ENCODE measurements at regions not wholly inside any gene's neighbourhood (a gene's known extent, or its start where the extent isn't known, plus 50 kb on each side); places are given as distances from the start of the nearest gene placed in this dataset.

DNA sequence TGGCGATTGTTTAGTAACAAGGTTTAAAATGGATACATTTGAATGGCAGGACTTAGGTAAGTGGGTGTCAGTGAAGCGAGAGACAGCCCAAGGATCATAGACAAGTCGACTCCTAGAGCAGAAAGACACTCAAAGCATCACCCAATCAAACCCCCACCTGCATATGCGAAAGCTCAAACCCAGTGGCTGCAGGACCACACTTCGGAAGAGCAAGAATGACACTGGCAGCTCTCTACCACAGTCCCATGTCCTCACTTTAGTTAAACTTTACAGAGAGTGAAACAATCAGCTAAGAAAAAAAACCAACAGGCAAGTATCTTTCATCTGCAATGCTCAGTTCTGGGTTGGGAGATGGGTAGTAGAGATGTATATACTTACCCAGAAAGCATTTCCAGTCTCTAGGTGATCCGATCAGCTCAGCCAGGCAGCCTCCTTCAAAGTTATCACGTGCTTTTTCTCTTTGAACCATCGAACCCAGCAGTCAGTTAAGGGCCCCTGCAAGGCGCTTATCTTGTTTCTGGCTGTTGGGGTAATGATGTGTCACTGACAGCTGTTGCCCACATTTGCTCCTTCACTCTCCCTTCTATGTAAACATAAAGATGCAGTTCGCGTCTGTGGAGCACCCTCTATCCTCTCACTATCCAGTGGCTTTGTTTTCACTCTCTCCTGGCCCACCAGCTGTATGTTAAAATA is 357.5 kb upstream of the ID2 start:
- Histone ChIP-seq H3K36me3 (ENCODE audit: control insufficient read depth in 1 of 2, insufficient read depth in 2 of 2, low read depth in 1 of 2, low read length in 2 of 2) (no peaks in the 10 kb centered on the region), H3K9me3 (ENCODE audit: control insufficient read depth, low read length) (no peaks in the 10 kb centered on the region), H3K4me2 (ENCODE audit: low read length, poor library complexity, severe bottlenecking) (no peak overlapping the region), H2AFZ (ENCODE audit: low read depth, low read length) (no peak overlapping the region), H3K27me3 (ENCODE audit: control insufficient read depth in 1 of 2, insufficient read depth in 1 of 2, low read length in 2 of 2) (peaks cover 0 to 4% of the 10 kb centered on the region in 2 experiments), H4K8ac (ENCODE audit: low read length) (no peak overlapping the region), H3K4ac (ENCODE audit: low read depth in 1 of 2, low read length in 2 of 2) (no peak overlapping the region), H3K4me1 (ENCODE audit: control insufficient read depth, insufficient read depth, low read depth, low read length) (no peaks in the 10 kb centered on the region), H2BK15ac (ENCODE audit: low read depth, poor library complexity, severe bottlenecking) (no peak overlapping the region), H3K18ac (ENCODE audit: low read depth in 1 of 2, low read length in 2 of 2) (peak overlapping the region in 1 of 2 experiments; percentile 5), H3K14ac (ENCODE audit: low read length in 2 of 2) (no peak overlapping the region), H2BK5ac (ENCODE audit: low read depth, low read length, poor library complexity, severe bottlenecking) (no peak overlapping the region), H3K4me3 (ENCODE audit: insufficient read depth in 1 of 2, low read depth in 1 of 2, low read length in 2 of 2) (no peak overlapping the region), H3K9ac (ENCODE audit: low read length) (no peak overlapping the region), H2BK12ac (ENCODE audit: low read length in 2 of 2) (peak overlapping the region; percentile 3 to 24), H2BK120ac (ENCODE audit: low read depth, low read length) (no peak overlapping the region), H3K23ac (ENCODE audit: low read length in 2 of 2) (no peak overlapping the region), H4K91ac (ENCODE audit: low read length) (no peak overlapping the region), H3K27ac (ENCODE audit: low read length, poor library complexity, severe bottlenecking) (no peak overlapping the region), H2AK5ac (ENCODE audit: low read length, severe bottlenecking) (no peak overlapping the region), H3K79me1 (replicated peaks; ENCODE audit: low read length, poor library complexity, severe bottlenecking) (no peaks in the 10 kb centered on the region)
- 33% methylated on average over 7 of the region's 11 CpGs for WGBS
- no peak for DNase-seq

GRCh38 chr2:8324901-8325300 is 357.0 kb upstream of the ID2 start:
- no peak overlapping the region for H4K91ac ChIP-seq (ENCODE audit: low read length)
- H3K23ac ChIP-seq (ENCODE audit: low read length in 2 of 2) = no peak overlapping the region
- no peak overlapping the region for H3K4me3 ChIP-seq (ENCODE audit: insufficient read depth in 1 of 2, low read depth in 1 of 2, low read length in 2 of 2)
- no peaks in the 10 kb centered on the region for H3K4me1 ChIP-seq (ENCODE audit: control insufficient read depth, insufficient read depth, low read depth, low read length)
- no peak overlapping the region for H2BK120ac ChIP-seq (ENCODE audit: low read depth, low read length)
- no peak overlapping the region for H2BK15ac ChIP-seq (ENCODE audit: low read depth, poor library complexity, severe bottlenecking)
- no peak overlapping the region for H3K18ac ChIP-seq (ENCODE audit: low read depth in 1 of 2, low read length in 2 of 2)
- H3K4me2 ChIP-seq (ENCODE audit: low read length, poor library complexity, severe bottlenecking) = no peak overlapping the region
- H3K14ac ChIP-seq (ENCODE audit: low read length in 2 of 2) = no peak overlapping the region
- H2AFZ ChIP-seq (ENCODE audit: low read depth, low read length) = no peak overlapping the region
- no peaks in the 10 kb centered on the region for H3K36me3 ChIP-seq (ENCODE audit: control insufficient read depth in 1 of 2, insufficient read depth in 2 of 2, low read depth in 1 of 2, low read length in 2 of 2)
- H2BK12ac ChIP-seq (ENCODE audit: low read length in 2 of 2) = no peak overlapping the region
- H3K9ac ChIP-seq (ENCODE audit: low read length) = no peak overlapping the region
- no peaks in the 10 kb centered on the region for H3K9me3 ChIP-seq (ENCODE audit: control insufficient read depth, low read length)
- H3K27me3 ChIP-seq (ENCODE audit: control insufficient read depth in 1 of 2, insufficient read depth in 1 of 2, low read length in 2 of 2) = peaks cover 0 to 4% of the 10 kb centered on the region in 2 experiments
- H3K79me1 ChIP-seq (replicated peaks; ENCODE audit: low read length, poor library complexity, severe bottlenecking) = no peaks in the 10 kb centered on the region
- H2AK5ac ChIP-seq (ENCODE audit: low read length, severe bottlenecking) = no peak overlapping the region
- WGBS = 87% methylated on average over 5 of the region's 5 CpGs
- no peak overlapping the region for H4K8ac ChIP-seq (ENCODE audit: low read length)
- H3K4ac ChIP-seq (ENCODE audit: low read depth in 1 of 2, low read length in 2 of 2) = no peak overlapping the region
- no peak overlapping the region for H3K27ac ChIP-seq (ENCODE audit: low read length, poor library complexity, severe bottlenecking)
- no peak overlapping the region for H2BK5ac ChIP-seq (ENCODE audit: low read depth, low read length, poor library complexity, severe bottlenecking)
- no peak for DNase-seq

DNA sequence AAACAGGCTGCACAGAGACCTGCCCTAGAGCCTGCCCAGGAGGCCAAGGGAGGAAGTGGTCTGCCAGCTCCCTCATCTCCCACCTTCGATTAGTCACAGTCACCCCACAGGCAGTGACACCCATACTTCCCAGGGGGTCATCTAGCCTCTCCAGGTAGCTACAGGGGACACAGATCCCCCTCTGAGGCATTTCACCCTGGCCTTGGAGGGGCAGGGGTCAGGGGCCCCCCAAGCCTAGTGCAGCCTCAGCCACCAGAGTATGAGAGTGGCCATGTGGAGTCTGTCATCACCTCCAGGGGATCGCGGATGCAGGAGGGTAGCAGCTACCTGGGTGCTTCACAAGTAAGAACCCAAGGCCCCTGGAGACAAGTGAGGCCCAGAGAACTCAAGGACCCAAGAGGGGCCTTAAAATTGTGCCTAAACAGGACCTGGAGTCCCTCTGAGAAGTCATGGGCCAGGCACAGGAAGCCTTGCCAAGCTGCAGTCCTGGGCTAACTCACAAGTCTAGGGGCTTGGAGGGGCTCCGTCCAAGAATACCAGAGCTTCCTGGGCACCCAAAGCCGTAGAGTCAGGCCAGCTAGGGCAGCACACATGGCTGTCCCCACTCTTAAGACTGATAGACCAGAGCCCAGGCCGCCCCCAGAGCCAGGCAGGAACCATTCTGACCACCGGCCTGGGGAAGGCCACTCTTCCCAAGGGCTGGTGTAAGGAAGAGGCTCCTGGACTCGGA is 354.3 kb upstream of the ID2 start:
- no peaks in the 10 kb centered on the region for H3K36me3 ChIP-seq (ENCODE audit: control insufficient read depth in 1 of 2, insufficient read depth in 2 of 2, low read depth in 1 of 2, low read length in 2 of 2)
- no peak overlapping the region for H3K4ac ChIP-seq (ENCODE audit: low read depth in 1 of 2, low read length in 2 of 2)
- no peak overlapping the region for H3K4me3 ChIP-seq (ENCODE audit: insufficient read depth in 1 of 2, low read depth in 1 of 2, low read length in 2 of 2)
- H3K4me2 ChIP-seq (ENCODE audit: low read length, poor library complexity, severe bottlenecking) = no peak overlapping the region
- H4K91ac ChIP-seq (ENCODE audit: low read length) = no peak overlapping the region
- no peak overlapping the region for H2AFZ ChIP-seq (ENCODE audit: low read depth, low read length)
- H4K8ac ChIP-seq (ENCODE audit: low read length) = no peak overlapping the region
- H3K27ac ChIP-seq (ENCODE audit: low read length, poor library complexity, severe bottlenecking) = no peak overlapping the region
- DNase-seq = no peak
- no peak overlapping the region for H3K18ac ChIP-seq (ENCODE audit: low read depth in 1 of 2, low read length in 2 of 2)
- H2BK12ac ChIP-seq (ENCODE audit: low read length in 2 of 2) = no peak overlapping the region
- no peaks in the 10 kb centered on the region for H3K79me1 ChIP-seq (replicated peaks; ENCODE audit: low read length, poor library complexity, severe bottlenecking)
- H2BK120ac ChIP-seq (ENCODE audit: low read depth, low read length) = no peak overlapping the region
- H3K27me3 ChIP-seq (ENCODE audit: control insufficient read depth in 1 of 2, insufficient read depth in 1 of 2, low read length in 2 of 2) = peaks cover 0 to 4% of the 10 kb centered on the region in 2 experiments
- no peak overlapping the region for H3K9ac ChIP-seq (ENCODE audit: low read length)
- H2BK15ac ChIP-seq (ENCODE audit: low read depth, poor library complexity, severe bottlenecking) = no peak overlapping the region
- no peak overlapping the region for H2BK5ac ChIP-seq (ENCODE audit: low read depth, low read length, poor library complexity, severe bottlenecking)
- H3K4me1 ChIP-seq (ENCODE audit: control insufficient read depth, insufficient read depth, low read depth, low read length) = no peaks in the 10 kb centered on the region
- H3K9me3 ChIP-seq (ENCODE audit: control insufficient read depth, low read length) = no peaks in the 10 kb centered on the region
- no peak overlapping the region for H3K23ac ChIP-seq (ENCODE audit: low read length in 2 of 2)
- H3K14ac ChIP-seq (ENCODE audit: low read length in 2 of 2) = no peak overlapping the region
- H2AK5ac ChIP-seq (ENCODE audit: low read length, severe bottlenecking) = no peak overlapping the region
- WGBS = 93% methylated on average over 8 of the region's 8 CpGs

DNA sequence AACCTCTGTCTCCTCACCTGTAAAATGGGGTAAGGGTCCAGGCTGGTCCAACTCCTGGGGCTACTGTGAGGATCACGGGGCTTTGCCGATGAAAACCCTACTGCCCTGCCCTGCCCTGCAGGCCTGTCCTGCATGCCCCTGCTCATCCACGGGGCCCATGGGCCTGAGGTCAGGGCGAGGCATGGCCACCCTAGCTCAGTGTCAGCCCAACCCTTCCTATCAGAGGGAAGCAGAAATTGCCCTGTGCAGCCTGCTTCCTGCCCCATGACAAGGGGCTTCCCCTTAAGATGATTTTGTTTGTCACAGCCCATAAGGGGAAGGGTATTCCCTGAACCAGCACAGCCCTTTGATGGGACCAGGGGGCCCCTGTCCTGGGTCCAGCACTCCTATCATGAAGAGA is 353.6 kb upstream of the ID2 start:
- H3K23ac ChIP-seq (ENCODE audit: low read length in 2 of 2) = no peak overlapping the region
- DNase-seq = no peak
- no peak overlapping the region for H4K8ac ChIP-seq (ENCODE audit: low read length)
- H3K79me1 ChIP-seq (replicated peaks; ENCODE audit: low read length, poor library complexity, severe bottlenecking) = no peaks in the 10 kb centered on the region
- H2AK5ac ChIP-seq (ENCODE audit: low read length, severe bottlenecking) = no peak overlapping the region
- H2BK5ac ChIP-seq (ENCODE audit: low read depth, low read length, poor library complexity, severe bottlenecking) = no peak overlapping the region
- H3K4me2 ChIP-seq (ENCODE audit: low read length, poor library complexity, severe bottlenecking) = no peak overlapping the region
- no peaks in the 10 kb centered on the region for H3K9me3 ChIP-seq (ENCODE audit: control insufficient read depth, low read length)
- no peak overlapping the region for H3K4me3 ChIP-seq (ENCODE audit: insufficient read depth in 1 of 2, low read depth in 1 of 2, low read length in 2 of 2)
- H3K36me3 ChIP-seq (ENCODE audit: control insufficient read depth in 1 of 2, insufficient read depth in 2 of 2, low read depth in 1 of 2, low read length in 2 of 2) = no peaks in the 10 kb centered on the region
- H3K18ac ChIP-seq (ENCODE audit: low read depth in 1 of 2, low read length in 2 of 2) = no peak overlapping the region
- H3K4me1 ChIP-seq (ENCODE audit: control insufficient read depth, insufficient read depth, low read depth, low read length) = peaks cover 2% of the 10 kb centered on the region
- no peak overlapping the region for H2BK15ac ChIP-seq (ENCODE audit: low read depth, poor library complexity, severe bottlenecking)
- H2BK120ac ChIP-seq (ENCODE audit: low read depth, low read length) = no peak overlapping the region
- H3K27ac ChIP-seq (ENCODE audit: low read length, poor library complexity, severe bottlenecking) = no peak overlapping the region
- H2AFZ ChIP-seq (ENCODE audit: low read depth, low read length) = no peak overlapping the region
- no peak overlapping the region for H4K91ac ChIP-seq (ENCODE audit: low read length)
- WGBS = 94% methylated on average over 4 of the region's 4 CpGs
- no peak overlapping the region for H3K4ac ChIP-seq (ENCODE audit: low read depth in 1 of 2, low read length in 2 of 2)
- H3K9ac ChIP-seq (ENCODE audit: low read length) = no peak overlapping the region
- H3K27me3 ChIP-seq (ENCODE audit: control insufficient read depth in 1 of 2, insufficient read depth in 1 of 2, low read length in 2 of 2) = peaks cover 0 to 4% of the 10 kb centered on the region in 2 experiments
- no peak overlapping the region for H3K14ac ChIP-seq (ENCODE audit: low read length in 2 of 2)
- no peak overlapping the region for H2BK12ac ChIP-seq (ENCODE audit: low read length in 2 of 2)

Data from mesenchymal stem cell (in vitro differentiated cells and primary cell).